DND-41 (cell line): ENCODE measurements at regions not wholly inside any gene's neighbourhood (a gene's known extent, or its start where the extent isn't known, plus 50 kb on each side); places are given as distances from the start of the nearest gene placed in this dataset.
"Not testable (repeated sequence)": the region's sequence is repeated elsewhere in the genome, so short reads cannot be mapped to it uniquely, and the experiment has no call there.

Source experiments
- ATAC-seq: fragments of 200-7000 bp; cut with Tn5 transposase; 3 replicates; pipeline ENCODE4 v1.9.1; 2021; ENCODE audit warnings: low read depth; ENCODE audit not compliant: insufficient read depth
- DNase-seq: peaks from one replicate; pipeline ENCODE4 v3.0.0-alpha.2; 2020
- H2AFZ ChIP-seq: 2 replicates; pipeline ENCODE4 v1.6.0; 2012; ENCODE audit warnings: low read depth, low read length
- H3K27ac ChIP-seq: 2 replicates; pipeline ENCODE4 v1.5.1; 2012; ENCODE audit warnings: low read length, inconsistent platforms
- H3K27me3 ChIP-seq: fragments of 200-600 bp; sonication (generic); 2 replicates; pipeline ENCODE4 v1.6.0; 2012; ENCODE audit warnings: low read length, mild to moderate bottlenecking, inconsistent platforms; ENCODE audit not compliant: insufficient read depth, poor library complexity
- H3K36me3 ChIP-seq: 2 replicates; pipeline ENCODE4 v1.5.1; 2012; ENCODE audit warnings: low read length, inconsistent platforms; ENCODE audit not compliant: insufficient read depth
- H3K4me1 ChIP-seq: 2 replicates; pipeline ENCODE4 v1.5.1; 2012; ENCODE audit warnings: mild to moderate bottlenecking, low read length; ENCODE audit not compliant: insufficient read depth
- H3K4me2 ChIP-seq: 2 replicates; pipeline ENCODE4 v1.6.0; 2012; ENCODE audit warnings: mild to moderate bottlenecking, moderate library complexity, low read length, inconsistent platforms; ENCODE audit not compliant: insufficient read depth
- H3K4me3 ChIP-seq, 2 experiments: fragments of 200-600 bp in 1 of 2; shearing (Covaris generic) in 1 of 2; 2 replicates each; pipeline ENCODE4 v1.5.1; 2012 to 2016; ENCODE audit warnings: inconsistent platforms in 2 of 2, low read length in 2 of 2, mild to moderate bottlenecking in 2 of 2, low read depth in 1 of 2, moderate library complexity in 1 of 2
- H3K79me2 ChIP-seq: 2 replicates; pipeline ENCODE4 v1.6.0; 2012; ENCODE audit warnings: low read length, inconsistent platforms; ENCODE audit not compliant: insufficient read depth
- H3K9ac ChIP-seq: 2 replicates; pipeline ENCODE4 v1.6.0; 2012; ENCODE audit warnings: low read depth, mild to moderate bottlenecking, inconsistent platforms, low read length, moderate library complexity
- H3K9me3 ChIP-seq: 2 replicates; pipeline ENCODE4 v1.5.1; 2012; ENCODE audit warnings: low read length, moderate library complexity, mild to moderate bottlenecking, inconsistent platforms; ENCODE audit not compliant: insufficient read depth, severe bottlenecking
- H4K20me1 ChIP-seq: 2 replicates; pipeline ENCODE4 v1.6.0; 2012; ENCODE audit warnings: low read length; ENCODE audit not compliant: insufficient read depth
- EZH2 ChIP-seq: IDR thresholded peaks from 3 replicates; pipeline ENCODE4 v1.6.1; 2012; ENCODE audit warnings: borderline replicate concordance, low read depth, mild to moderate bottlenecking, moderate library complexity, low read length, inconsistent platforms; ENCODE audit not compliant: severe bottlenecking
- TF ChIP-seq, protein P1 (sequence below): IDR thresholded peaks from 2 replicates; pipeline ENCODE4 v1.5.1; 2012; ENCODE audit warnings: borderline replicate concordance, low read length, moderate library complexity, mild to moderate bottlenecking; ENCODE audit not compliant: poor library complexity, severe bottlenecking; ENCODE audit errors: extremely low read depth

DNA sequence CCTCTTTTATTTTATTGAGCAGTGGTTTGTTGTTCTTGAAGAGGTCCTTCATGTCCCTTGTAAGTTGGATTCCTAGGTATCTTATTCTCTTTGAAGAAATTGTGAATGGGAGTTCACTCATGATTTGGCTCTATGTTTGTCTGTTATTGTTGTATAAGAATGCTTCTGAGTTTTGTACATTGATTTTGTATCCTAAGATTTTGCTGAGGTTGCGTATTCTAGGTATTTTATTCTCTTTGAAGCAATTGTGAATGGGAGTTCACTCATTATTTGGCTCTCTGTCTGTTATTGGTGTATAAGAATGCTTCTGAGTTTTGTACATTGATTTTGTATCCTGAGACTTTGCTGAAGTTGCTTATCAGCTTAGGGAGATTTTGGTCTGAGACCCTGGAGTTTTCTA, 193.5 kb upstream of the EIF1AY start:
- H3K9ac ChIP-seq, H3K4me1 ChIP-seq, H2AFZ ChIP-seq, H3K79me2 ChIP-seq, H3K4me3 ChIP-seq, H3K27ac ChIP-seq, H3K9me3 ChIP-seq, H3K27me3 ChIP-seq, H3K4me2 ChIP-seq, H3K36me3 ChIP-seq, H4K20me1 ChIP-seq, DNase-seq, ATAC-seq: not testable (repeated sequence)

DNA sequence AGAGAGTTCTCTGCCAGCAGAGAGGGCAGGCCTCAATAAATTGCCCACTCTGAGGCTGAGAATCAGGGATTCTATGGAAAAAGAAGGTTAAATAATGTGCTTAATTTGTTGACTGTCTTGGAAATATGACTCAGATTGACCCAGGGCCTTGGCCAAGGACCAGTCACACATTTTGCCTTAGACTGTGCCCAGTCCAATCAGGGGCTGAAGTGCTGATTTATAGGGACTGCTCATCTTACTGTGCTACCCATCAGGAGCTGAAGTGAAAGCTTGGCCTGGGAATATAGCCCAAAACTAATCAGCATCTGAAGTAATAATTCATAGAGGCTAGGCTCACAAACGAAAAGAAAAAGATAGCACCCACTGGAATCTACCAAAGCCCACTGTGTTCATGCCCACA, 167.4 kb upstream of the EIF1AY start:
- Histone ChIP-seq H3K27me3 (no peaks in the 10 kb centered on the region), H3K79me2 (no peaks in the 10 kb centered on the region), H3K36me3 (no peaks in the 10 kb centered on the region), H3K27ac (no peak overlapping the region), H3K9me3 (no peaks in the 10 kb centered on the region), H4K20me1 (no peaks in the 10 kb centered on the region), H2AFZ (no peak overlapping the region), H3K4me3 (no peak overlapping the region), H3K4me2 (no peak overlapping the region), H3K4me1 (no peaks in the 10 kb centered on the region), H3K9ac (no peak overlapping the region)
- no peak for ATAC-seq
- DNase-seq = no peak
- TF ChIP-seq EZH2 = no peak
- TF ChIP-seq, protein P1, sequence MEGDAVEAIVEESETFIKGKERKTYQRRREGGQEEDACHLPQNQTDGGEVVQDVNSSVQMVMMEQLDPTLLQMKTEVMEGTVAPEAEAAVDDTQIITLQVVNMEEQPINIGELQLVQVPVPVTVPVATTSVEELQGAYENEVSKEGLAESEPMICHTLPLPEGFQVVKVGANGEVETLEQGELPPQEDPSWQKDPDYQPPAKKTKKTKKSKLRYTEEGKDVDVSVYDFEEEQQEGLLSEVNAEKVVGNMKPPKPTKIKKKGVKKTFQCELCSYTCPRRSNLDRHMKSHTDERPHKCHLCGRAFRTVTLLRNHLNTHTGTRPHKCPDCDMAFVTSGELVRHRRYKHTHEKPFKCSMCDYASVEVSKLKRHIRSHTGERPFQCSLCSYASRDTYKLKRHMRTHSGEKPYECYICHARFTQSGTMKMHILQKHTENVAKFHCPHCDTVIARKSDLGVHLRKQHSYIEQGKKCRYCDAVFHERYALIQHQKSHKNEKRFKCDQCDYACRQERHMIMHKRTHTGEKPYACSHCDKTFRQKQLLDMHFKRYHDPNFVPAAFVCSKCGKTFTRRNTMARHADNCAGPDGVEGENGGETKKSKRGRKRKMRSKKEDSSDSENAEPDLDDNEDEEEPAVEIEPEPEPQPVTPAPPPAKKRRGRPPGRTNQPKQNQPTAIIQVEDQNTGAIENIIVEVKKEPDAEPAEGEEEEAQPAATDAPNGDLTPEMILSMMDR = no peak

DNA sequence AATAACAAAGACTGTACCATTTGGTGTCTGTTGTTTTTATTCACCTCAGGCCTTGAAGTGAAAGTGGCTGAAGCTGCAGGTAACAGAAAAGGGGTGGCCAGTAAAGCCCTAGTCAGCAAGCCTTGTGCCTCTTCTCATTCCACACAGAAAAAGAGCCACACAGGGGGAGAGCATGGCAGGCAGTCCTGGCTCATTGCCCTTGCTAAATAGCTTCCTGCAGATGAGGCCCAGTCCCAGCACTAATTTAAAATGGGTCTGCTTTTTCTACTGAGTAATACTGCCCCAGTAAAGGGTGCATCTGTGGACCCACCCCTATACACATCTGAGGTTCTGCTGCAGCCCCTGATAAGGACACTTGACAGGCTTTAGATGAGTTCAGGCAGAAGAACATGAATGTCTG, 152.8 kb upstream of the EIF1AY start:
- H3K79me2 ChIP-seq = no peaks in the 10 kb centered on the region
- no peaks in the 10 kb centered on the region for H3K9me3 ChIP-seq
- no peak overlapping the region for H3K4me3 ChIP-seq
- no peaks in the 10 kb centered on the region for H3K36me3 ChIP-seq
- H3K27me3 ChIP-seq = no peaks in the 10 kb centered on the region
- H3K9ac ChIP-seq = no peak overlapping the region
- H3K4me1 ChIP-seq = no peaks in the 10 kb centered on the region
- no peak overlapping the region for H3K4me2 ChIP-seq
- no peak overlapping the region for H3K27ac ChIP-seq
- H2AFZ ChIP-seq = no peak overlapping the region
- no peaks in the 10 kb centered on the region for H4K20me1 ChIP-seq
- ATAC-seq = no peak
- DNase-seq = no peak
- no peak for TF ChIP-seq EZH2
- TF ChIP-seq, protein P1 = no peak

DNA sequence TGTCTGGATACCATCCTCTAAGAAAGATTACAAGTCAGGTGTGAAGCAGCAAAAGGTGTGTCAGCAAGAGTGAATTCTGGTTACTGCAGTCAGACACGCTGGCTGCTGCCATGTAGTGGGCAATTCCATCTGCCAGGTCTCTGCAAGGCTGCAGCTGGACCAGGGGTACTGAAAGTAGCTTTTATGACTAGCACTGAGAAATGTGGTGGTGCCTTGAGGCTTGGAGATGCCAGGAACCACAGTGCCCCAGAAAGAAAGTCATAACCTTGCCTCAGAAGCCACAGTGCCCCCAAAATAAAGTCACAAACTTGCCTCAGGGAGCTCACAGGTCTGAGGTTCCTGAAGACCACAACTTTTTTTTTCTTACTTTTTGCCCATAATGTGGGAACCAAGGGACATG, 141.9 kb upstream of the EIF1AY start:
- H2AFZ ChIP-seq = no peak overlapping the region
- ATAC-seq = peak; percentile 88
- H3K36me3 ChIP-seq = no peaks in the 10 kb centered on the region
- H3K4me2 ChIP-seq = no peak overlapping the region
- DNase-seq = peak; percentile 43
- no peak overlapping the region for H3K4me3 ChIP-seq
- TF ChIP-seq EZH2 = no peak
- TF ChIP-seq, protein P1 = no peak
- no peak overlapping the region; the same call in 1 of the 2 replicates for H3K27ac ChIP-seq
- peaks cover 17% of the 10 kb centered on the region for H3K4me1 ChIP-seq
- no peak overlapping the region for H3K9ac ChIP-seq
- H3K9me3 ChIP-seq = no peaks in the 10 kb centered on the region
- H3K79me2 ChIP-seq = no peaks in the 10 kb centered on the region
- H3K27me3 ChIP-seq = no peaks in the 10 kb centered on the region
- no peaks in the 10 kb centered on the region for H4K20me1 ChIP-seq
